OCI-LY3 (cell line): ENCODE measurements at regions not wholly inside any gene's neighbourhood (a gene's known extent, or its start where the extent isn't known, plus 50 kb on each side); places are given as distances from the start of the nearest gene placed in this dataset.

Experiments
- H2AFZ ChIP-seq: fragments of 200-600, 300-600 bp; shearing (Covaris generic); 2 replicates; pipeline ENCODE4 v1.6.0; 2014; ENCODE audit warnings: antibody characterized with exemption, low read depth, low read length
- H3K27ac ChIP-seq: fragments of 200-600, 300-600 bp; sonication (generic); 2 replicates; pipeline ENCODE4 v1.5.1; 2014; ENCODE audit warnings: mild to moderate bottlenecking, low read length, moderate library complexity, mixed read lengths
- H3K27me3 ChIP-seq: fragments of 200-600, 300-600 bp; sonication (generic); 2 replicates; pipeline ENCODE4 v1.6.1; 2014; ENCODE audit warnings: low read depth, low read length, mixed read lengths
- H3K36me3 ChIP-seq: fragments of 200-600, 300-600 bp; sonication (generic); replicated peaks from 2 replicates; pipeline ENCODE3; 2014; ENCODE audit warnings: low read depth, low read length, mixed read lengths
- H3K4me1 ChIP-seq: fragments of 300-600, 200-600 bp; sonication (generic); 2 replicates; pipeline ENCODE4 v1.6.1; 2014; ENCODE audit warnings: low read length, mixed read lengths
- H3K4me2 ChIP-seq: fragments of 200-600, 300-600 bp; sonication (generic); 2 replicates; pipeline ENCODE4 v1.6.1; 2014; ENCODE audit warnings: low read length, mixed read lengths
- H3K4me3 ChIP-seq: fragments of 300-600, 200-600 bp; sonication (generic); 2 replicates; pipeline ENCODE4 v1.5.1; 2014; ENCODE audit warnings: antibody characterized with exemption, mild to moderate bottlenecking, low read length, moderate library complexity
- H3K79me2 ChIP-seq: fragments of 300-600, 200-600 bp; shearing (Covaris generic); 2 replicates; pipeline ENCODE4 v1.6.1; 2014; ENCODE audit warnings: mild to moderate bottlenecking, low read length, mixed read lengths
- H3K9ac ChIP-seq: fragments of 300-600, 200-600 bp; shearing (Covaris generic); 2 replicates; pipeline ENCODE4 v1.6.0; 2014; ENCODE audit warnings: mild to moderate bottlenecking, low read length, moderate library complexity
- H3K9me3 ChIP-seq: fragments of 200-600, 300-600 bp; shearing (Covaris generic); 2 replicates; pipeline ENCODE4 v1.6.1; 2014; ENCODE audit warnings: low read length, mixed read lengths; ENCODE audit not compliant: insufficient read depth
- H4K20me1 ChIP-seq: fragments of 200-600, 300-600 bp; sonication (generic); 2 replicates; pipeline ENCODE4 v1.6.1; 2016; ENCODE audit warnings: low read length, mixed read lengths; ENCODE audit not compliant: insufficient read depth
- CTCF ChIP-seq: fragments of 200-600, 300-600 bp; sonication (generic); IDR thresholded peaks from 2 replicates; pipeline ENCODE4 v1.5.1; 2014; ENCODE audit warnings: antibody characterized with exemption, low read length, low read depth
- EZH2phosphoT487 ChIP-seq: fragments of 200-600 bp; shearing (Covaris generic); IDR thresholded peaks from 2 replicates; pipeline ENCODE4 v1.6.1; 2018; ENCODE audit warnings: antibody characterized with exemption, mixed run types, low read depth

GRCh38 chr2:136664713-136665405, 100.5 kb upstream of the THSD7B start:
- Histone ChIP-seq H3K4me1 (no peaks in the 10 kb centered on the region), H3K36me3 (no peaks in the 10 kb centered on the region), H4K20me1 (no peaks in the 10 kb centered on the region), H3K4me2 (no peak overlapping the region), H2AFZ (no peak overlapping the region), H3K9me3 (no peaks in the 10 kb centered on the region), H3K79me2 (no peaks in the 10 kb centered on the region), H3K27ac (no peak overlapping the region), H3K27me3 (0 out of 2 replicates have a peak, but pooled peaks cover 3% of the 10 kb centered on the region), H3K4me3 (no peak overlapping the region), H3K9ac (no peak overlapping the region)
- TF ChIP-seq EZH2phosphoT487 (no peak), CTCF (no peak)

- H3K79me2 ChIP-seq = no peaks in the 10 kb centered on the region
- no peak overlapping the region for H3K4me2 ChIP-seq
- H3K36me3 ChIP-seq = no peaks in the 10 kb centered on the region
- no peaks in the 10 kb centered on the region for H3K9me3 ChIP-seq
- no peaks in the 10 kb centered on the region for H4K20me1 ChIP-seq
- TF ChIP-seq CTCF = no peak
- no peak for TF ChIP-seq EZH2phosphoT487
- no peaks in the 10 kb centered on the region for H3K4me1 ChIP-seq
- H3K27me3 ChIP-seq = no peaks in the 10 kb centered on the region
- no peak overlapping the region for H3K4me3 ChIP-seq
- no peak overlapping the region for H2AFZ ChIP-seq
- H3K9ac ChIP-seq = no peak overlapping the region
- no peak overlapping the region for H3K27ac ChIP-seq
Observed at GRCh38 chr2:136658201-136658600, 107.1 kb upstream of the THSD7B start.

- no peaks in the 10 kb centered on the region for H3K9me3 ChIP-seq
- peaks cover 11% of the 10 kb centered on the region for H3K27me3 ChIP-seq
- no peak overlapping the region for H3K9ac ChIP-seq
- H4K20me1 ChIP-seq = no peaks in the 10 kb centered on the region
- no peak overlapping the region for H2AFZ ChIP-seq
- no peak overlapping the region for H3K27ac ChIP-seq
- TF ChIP-seq EZH2phosphoT487 = no peak
- no peak for TF ChIP-seq CTCF
- no peak overlapping the region for H3K4me3 ChIP-seq
- no peak overlapping the region for H3K4me2 ChIP-seq
- H3K4me1 ChIP-seq = no peaks in the 10 kb centered on the region
- no peaks in the 10 kb centered on the region for H3K79me2 ChIP-seq
- H3K36me3 ChIP-seq = no peaks in the 10 kb centered on the region
Observed at GRCh38 chr2:136653861-136654260, 111.5 kb upstream of the THSD7B start.

- no peak overlapping the region for H3K9ac ChIP-seq
- no peak overlapping the region for H3K4me2 ChIP-seq
- H3K27ac ChIP-seq = no peak overlapping the region
- H2AFZ ChIP-seq = no peak overlapping the region
- no peaks in the 10 kb centered on the region for H3K4me1 ChIP-seq
- no peak overlapping the region for H3K4me3 ChIP-seq
- no peaks in the 10 kb centered on the region for H3K36me3 ChIP-seq
- H3K79me2 ChIP-seq = no peaks in the 10 kb centered on the region
- H3K27me3 ChIP-seq = peaks cover 15% of the 10 kb centered on the region
- no peak for TF ChIP-seq EZH2phosphoT487
- no peak for TF ChIP-seq CTCF
- H4K20me1 ChIP-seq = no peaks in the 10 kb centered on the region
- H3K9me3 ChIP-seq = no peaks in the 10 kb centered on the region
Observed at GRCh38 chr2:136651456-136652010, 113.8 kb upstream of the THSD7B start.
